ENCODE measurements at regions not wholly inside any gene's neighbourhood (a gene's known extent, or its start where the extent isn't known, plus 50 kb on each side); places are given as distances from the start of the nearest gene placed in this dataset.

- DNase-seq (ENCODE audit: low read depth): no peak
- no peak for TF ChIP-seq CTCF (IDR thresholded peaks at IDR 0.05; ENCODE audit: control insufficient read depth, insufficient read depth, low read depth, low read length, missing control alignments)
- no peak overlapping the region for H3K4me3 ChIP-seq (ENCODE audit: control insufficient read depth, low read depth, low read length)
Observed at GRCh38 chr19:28609944-28610343, 603.0 kb downstream of the UQCRFS1 start.

GRCh38 chr19:28609091-28609755 is 603.7 kb downstream of the UQCRFS1 start:
- DNase-seq (ENCODE audit: low read depth): no peak
- H3K4me3 ChIP-seq (ENCODE audit: control insufficient read depth, low read depth, low read length): no peak overlapping the region
- no peak for TF ChIP-seq CTCF (IDR thresholded peaks at IDR 0.05; ENCODE audit: control insufficient read depth, insufficient read depth, low read depth, low read length, missing control alignments)

- TF ChIP-seq CTCF (IDR thresholded peaks at IDR 0.05; ENCODE audit: control insufficient read depth, insufficient read depth, low read depth, low read length, missing control alignments): no peak
- no peak overlapping the region for H3K4me3 ChIP-seq (ENCODE audit: control insufficient read depth, low read depth, low read length)
- DNase-seq (ENCODE audit: low read depth): no peak
Observed at GRCh38 chr19:28608292-28608691, 604.7 kb downstream of the UQCRFS1 start.

- no peak for DNase-seq (ENCODE audit: low read depth)
- no peak for TF ChIP-seq CTCF (IDR thresholded peaks at IDR 0.05; ENCODE audit: control insufficient read depth, insufficient read depth, low read depth, low read length, missing control alignments)
Observed at GRCh38 chr19:28607066-28607583, 605.8 kb downstream of the UQCRFS1 start.

GRCh38 chr19:28606269-28607032 is 606.5 kb downstream of the UQCRFS1 start:
- DNase-seq (ENCODE audit: low read depth): no peak
- no peak overlapping the region for H3K4me3 ChIP-seq (ENCODE audit: control insufficient read depth, low read depth, low read length)
- TF ChIP-seq CTCF (IDR thresholded peaks at IDR 0.05; ENCODE audit: control insufficient read depth, insufficient read depth, low read depth, low read length, missing control alignments): no peak

More at GRCh38 chr19:28607066-28607583, 605.8 kb downstream of the UQCRFS1 start:
- H3K4me3 ChIP-seq (ENCODE audit: control insufficient read depth, low read depth, low read length): no peak overlapping the region

- no peak for DNase-seq (ENCODE audit: low read depth)
- H3K4me3 ChIP-seq (ENCODE audit: control insufficient read depth, low read depth, low read length): no peak overlapping the region
Observed at GRCh38 chr19:28605501-28606268, 607.3 kb downstream of the UQCRFS1 start.

More at GRCh38 chr19:28605501-28606268, 607.3 kb downstream of the UQCRFS1 start:
- TF ChIP-seq CTCF (IDR thresholded peaks at IDR 0.05; ENCODE audit: control insufficient read depth, insufficient read depth, low read depth, low read length, missing control alignments): no peak
